ENCODE measurements at regions not wholly inside any gene's neighbourhood (a gene's known extent, or its start where the extent isn't known, plus 50 kb on each side); places are given as distances from the start of the nearest gene placed in this dataset.

- no peaks in the 10 kb centered on the region for H3K4me1 Mint-ChIP-seq (ENCODE audit: low read depth)
- H3K9me3 Mint-ChIP-seq, result no peaks in the 10 kb centered on the region
- no peaks in the 10 kb centered on the region for H3K36me3 Mint-ChIP-seq (ENCODE audit: low read depth)
- DNase-seq (ENCODE audit: low spot score), result no peak
- no peak overlapping the region for H3K4me3 Mint-ChIP-seq
- no peaks in the 10 kb centered on the region for H3K27me3 Mint-ChIP-seq (ENCODE audit: insufficient read depth)
- no peak overlapping the region for H3K27ac Mint-ChIP-seq
- intact Hi-C loops (cut with micrococcal nuclease), result no loop called here
Observed at GRCh38 chr11:127223026-127223425, 222.5 kb upstream of the KIRREL3 start.

GRCh38 chr11:127219704-127220103, 219.1 kb upstream of the KIRREL3 start:
- H3K36me3 Mint-ChIP-seq (ENCODE audit: low read depth), result no peaks in the 10 kb centered on the region
- H3K4me3 Mint-ChIP-seq, result no peak overlapping the region

GRCh38 chr11:127218275-127218608, 217.7 kb upstream of the KIRREL3 start:
- no peak overlapping the region for H3K4me3 Mint-ChIP-seq
- no peaks in the 10 kb centered on the region for H3K36me3 Mint-ChIP-seq (ENCODE audit: low read depth)
- intact Hi-C loops (cut with micrococcal nuclease), result no loop called here
- H3K27me3 Mint-ChIP-seq (ENCODE audit: insufficient read depth), result no peaks in the 10 kb centered on the region
- no peaks in the 10 kb centered on the region for H3K9me3 Mint-ChIP-seq
- no peak overlapping the region for H3K27ac Mint-ChIP-seq
- DNase-seq (ENCODE audit: low spot score), result no peak
- H3K4me1 Mint-ChIP-seq (ENCODE audit: low read depth), result no peaks in the 10 kb centered on the region

More at GRCh38 chr11:127219704-127220103, 219.1 kb upstream of the KIRREL3 start:
- no peak for DNase-seq (ENCODE audit: low spot score)
- intact Hi-C loops (cut with micrococcal nuclease), result no loop called here
- Mint-ChIP-seq H3K27me3 (ENCODE audit: insufficient read depth) (no peaks in the 10 kb centered on the region), H3K9me3 (no peaks in the 10 kb centered on the region), H3K27ac (no peak overlapping the region), H3K4me1 (ENCODE audit: low read depth) (no peaks in the 10 kb centered on the region)

DNA sequence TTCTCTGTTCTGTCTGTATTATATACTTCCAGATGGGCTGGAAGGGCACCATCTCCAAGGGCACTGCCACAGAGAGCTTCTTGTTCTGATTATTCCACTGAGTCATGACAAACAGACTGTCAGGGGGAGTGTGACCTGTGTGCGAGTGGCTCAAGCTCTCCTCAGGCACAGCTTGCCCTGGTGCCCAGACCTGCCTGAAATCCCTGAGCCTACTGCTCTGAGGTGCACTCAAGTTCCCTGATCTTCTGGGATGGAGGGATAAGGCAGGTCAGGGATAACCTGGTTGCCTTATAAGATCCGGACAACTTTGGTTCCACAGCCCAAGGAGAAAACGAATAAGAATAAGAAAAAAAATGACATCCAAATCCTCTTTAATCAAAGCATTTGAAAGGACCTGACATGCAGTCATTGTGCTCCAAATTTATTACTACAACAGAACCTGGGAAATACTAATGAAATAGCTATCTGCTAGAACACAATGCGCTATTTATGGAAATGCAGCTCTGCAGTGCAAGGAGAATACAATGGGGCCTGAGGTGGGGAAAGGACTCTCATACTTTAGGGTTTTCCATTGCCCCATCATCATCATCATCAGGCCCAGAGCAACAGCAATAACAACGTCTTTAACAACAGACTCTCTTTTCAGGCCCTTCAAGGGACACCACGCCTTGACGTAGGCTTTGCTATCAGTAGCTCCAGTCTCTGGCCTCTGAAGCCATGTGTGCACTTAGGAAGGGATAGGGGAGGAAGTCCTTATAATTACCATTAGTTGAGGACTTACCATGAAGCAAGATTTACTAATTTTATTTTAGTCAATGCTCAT, 217.1 kb upstream of the KIRREL3 start:
- Mint-ChIP-seq H3K4me1 (ENCODE audit: low read depth) (no peaks in the 10 kb centered on the region), H3K36me3 (ENCODE audit: low read depth) (no peaks in the 10 kb centered on the region), H3K27me3 (ENCODE audit: insufficient read depth) (no peaks in the 10 kb centered on the region), H3K9me3 (no peaks in the 10 kb centered on the region), H3K27ac (no peak overlapping the region), H3K4me3 (no peak overlapping the region)
- DNase-seq (ENCODE audit: low spot score), result no peak
- intact Hi-C loops (cut with micrococcal nuclease), result no loop called here

- intact Hi-C loops (cut with micrococcal nuclease), result no loop called here
- H3K27me3 Mint-ChIP-seq (ENCODE audit: insufficient read depth), result no peaks in the 10 kb centered on the region
- no peak for DNase-seq (ENCODE audit: low spot score)
- no peak overlapping the region for H3K4me3 Mint-ChIP-seq
- no peaks in the 10 kb centered on the region for H3K4me1 Mint-ChIP-seq (ENCODE audit: low read depth)
- H3K36me3 Mint-ChIP-seq (ENCODE audit: low read depth), result no peaks in the 10 kb centered on the region
- H3K27ac Mint-ChIP-seq, result no peak overlapping the region
- H3K9me3 Mint-ChIP-seq, result no peaks in the 10 kb centered on the region
Observed at GRCh38 chr11:127205688-127206217, 205.2 kb upstream of the KIRREL3 start.

DNA sequence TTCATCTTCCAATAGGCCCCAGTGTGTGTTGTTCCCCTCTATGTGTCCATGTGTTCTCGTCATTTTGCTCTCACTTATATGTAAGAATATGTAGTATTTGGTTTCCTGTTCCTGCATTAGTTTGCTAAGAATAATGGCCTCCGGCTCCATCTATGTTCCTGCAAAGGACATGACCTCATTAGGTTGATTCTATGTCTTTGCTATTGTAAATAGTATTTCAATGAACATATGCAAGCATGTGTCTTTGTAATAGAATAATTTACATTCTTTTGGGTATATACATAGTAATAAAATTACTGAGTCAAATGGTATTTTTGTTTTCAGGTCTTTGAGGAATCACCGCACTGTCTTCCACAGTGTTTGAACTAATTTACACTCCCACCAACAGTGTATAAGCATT, 202.9 kb upstream of the KIRREL3 start:
- DNase-seq (ENCODE audit: low spot score), result no peak
- H3K36me3 Mint-ChIP-seq (ENCODE audit: low read depth), result no peaks in the 10 kb centered on the region
- intact Hi-C loops (cut with micrococcal nuclease), result no loop called here
- no peak overlapping the region for H3K4me3 Mint-ChIP-seq
- H3K27me3 Mint-ChIP-seq (ENCODE audit: insufficient read depth), result no peaks in the 10 kb centered on the region
- H3K4me1 Mint-ChIP-seq (ENCODE audit: low read depth), result no peaks in the 10 kb centered on the region
- H3K9me3 Mint-ChIP-seq, result no peaks in the 10 kb centered on the region
- H3K27ac Mint-ChIP-seq, result no peak overlapping the region

DNA sequence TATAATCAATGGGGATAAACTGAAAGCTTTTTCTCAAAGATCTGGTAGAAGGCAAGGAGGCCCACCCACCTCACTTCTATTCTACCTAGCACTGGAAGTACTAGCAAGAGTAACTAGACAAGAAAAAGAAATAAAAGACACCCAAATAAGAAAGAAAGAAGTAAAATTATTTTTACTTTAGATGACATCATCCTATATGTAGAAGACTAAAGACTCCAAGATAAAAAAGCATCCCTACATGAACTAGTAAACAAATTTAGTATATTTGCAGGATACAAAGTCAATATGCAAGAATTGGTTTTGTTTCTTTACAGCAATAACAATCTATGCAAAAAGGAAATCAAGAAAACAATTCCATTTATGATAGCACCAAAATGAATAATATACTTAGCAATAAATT, 201.5 kb upstream of the KIRREL3 start:
- Mint-ChIP-seq H3K4me3 (no peak overlapping the region), H3K4me1 (ENCODE audit: low read depth) (no peaks in the 10 kb centered on the region), H3K9me3 (no peaks in the 10 kb centered on the region), H3K27me3 (ENCODE audit: insufficient read depth) (no peaks in the 10 kb centered on the region), H3K27ac (no peak overlapping the region), H3K36me3 (ENCODE audit: low read depth) (no peaks in the 10 kb centered on the region)
- intact Hi-C loops (cut with micrococcal nuclease), result no loop called here
- no peak for DNase-seq (ENCODE audit: low spot score)

GRCh38 chr11:127199306-127199801, 198.8 kb upstream of the KIRREL3 start:
- DNase-seq (ENCODE audit: low spot score), result no peak
- H3K27me3 Mint-ChIP-seq (ENCODE audit: insufficient read depth), result no peaks in the 10 kb centered on the region
- no peaks in the 10 kb centered on the region for H3K4me1 Mint-ChIP-seq (ENCODE audit: low read depth)
- no peaks in the 10 kb centered on the region for H3K9me3 Mint-ChIP-seq
- H3K27ac Mint-ChIP-seq, result no peak overlapping the region
- intact Hi-C loops (cut with micrococcal nuclease), result no loop called here
- H3K36me3 Mint-ChIP-seq (ENCODE audit: low read depth), result no peaks in the 10 kb centered on the region
- no peak overlapping the region for H3K4me3 Mint-ChIP-seq

- no peaks in the 10 kb centered on the region for H3K27me3 Mint-ChIP-seq (ENCODE audit: insufficient read depth)
- no peak overlapping the region for H3K27ac Mint-ChIP-seq
- no peak for DNase-seq (ENCODE audit: low spot score)
- no peaks in the 10 kb centered on the region for H3K4me1 Mint-ChIP-seq (ENCODE audit: low read depth)
- no peaks in the 10 kb centered on the region for H3K9me3 Mint-ChIP-seq
- H3K36me3 Mint-ChIP-seq (ENCODE audit: low read depth), result no peaks in the 10 kb centered on the region
- intact Hi-C loops (cut with micrococcal nuclease), result no loop called here
- H3K4me3 Mint-ChIP-seq, result no peak overlapping the region
Observed at GRCh38 chr11:127195501-127196120, 195.0 kb upstream of the KIRREL3 start.

GRCh38 chr11:127194521-127194920, 194.0 kb upstream of the KIRREL3 start:
- DNase-seq (ENCODE audit: low spot score), result no peak
- Mint-ChIP-seq H3K36me3 (ENCODE audit: low read depth) (no peaks in the 10 kb centered on the region), H3K9me3 (no peaks in the 10 kb centered on the region), H3K27me3 (ENCODE audit: insufficient read depth) (no peaks in the 10 kb centered on the region), H3K4me1 (ENCODE audit: low read depth) (no peaks in the 10 kb centered on the region), H3K4me3 (no peak overlapping the region), H3K27ac (no peak overlapping the region)
- intact Hi-C loops (cut with micrococcal nuclease), result no loop called here

GRCh38 chr11:127193950-127194349, 193.4 kb upstream of the KIRREL3 start:
- H3K9me3 Mint-ChIP-seq, result no peaks in the 10 kb centered on the region
- no peak for DNase-seq (ENCODE audit: low spot score)
- H3K4me1 Mint-ChIP-seq (ENCODE audit: low read depth), result no peaks in the 10 kb centered on the region
- no peaks in the 10 kb centered on the region for H3K36me3 Mint-ChIP-seq (ENCODE audit: low read depth)
- H3K4me3 Mint-ChIP-seq, result no peak overlapping the region
- H3K27ac Mint-ChIP-seq, result no peak overlapping the region
- intact Hi-C loops (cut with micrococcal nuclease), result no loop called here
- no peaks in the 10 kb centered on the region for H3K27me3 Mint-ChIP-seq (ENCODE audit: insufficient read depth)

GRCh38 chr11:127191689-127192088, 191.1 kb upstream of the KIRREL3 start:
- no peak for DNase-seq (ENCODE audit: low spot score)
- Mint-ChIP-seq H3K27me3 (ENCODE audit: insufficient read depth) (no peaks in the 10 kb centered on the region), H3K9me3 (no peaks in the 10 kb centered on the region), H3K4me1 (ENCODE audit: low read depth) (no peaks in the 10 kb centered on the region), H3K4me3 (no peak overlapping the region), H3K36me3 (ENCODE audit: low read depth) (no peaks in the 10 kb centered on the region), H3K27ac (no peak overlapping the region)
- intact Hi-C loops (cut with micrococcal nuclease), result no loop called here

DNA sequence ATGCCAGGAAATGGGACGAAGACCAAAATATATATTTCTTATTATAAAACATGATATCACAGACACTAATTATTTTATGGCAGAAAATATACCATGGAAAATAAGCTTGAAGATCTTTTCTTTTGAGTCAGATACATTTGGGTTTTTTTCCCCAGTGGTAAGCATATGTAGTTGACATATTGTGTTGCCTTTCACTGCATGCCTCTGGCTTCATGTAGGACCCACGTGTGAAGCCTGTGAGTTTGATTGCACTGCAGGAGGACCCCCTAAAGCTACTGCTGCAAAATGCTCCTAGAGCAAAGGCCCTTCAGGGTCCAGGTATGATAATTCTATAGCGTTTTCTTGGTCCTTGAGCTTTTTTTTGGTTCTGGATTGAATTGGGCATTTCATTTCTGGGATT, 190.7 kb upstream of the KIRREL3 start:
- H3K36me3 Mint-ChIP-seq (ENCODE audit: low read depth), result no peaks in the 10 kb centered on the region
- H3K27ac Mint-ChIP-seq, result no peak overlapping the region
- H3K27me3 Mint-ChIP-seq (ENCODE audit: insufficient read depth), result no peaks in the 10 kb centered on the region
- H3K4me3 Mint-ChIP-seq, result no peak overlapping the region
- no peaks in the 10 kb centered on the region for H3K9me3 Mint-ChIP-seq
- H3K4me1 Mint-ChIP-seq (ENCODE audit: low read depth), result no peaks in the 10 kb centered on the region
- intact Hi-C loops (cut with micrococcal nuclease), result no loop called here
- DNase-seq (ENCODE audit: low spot score), result no peak

Measured in activated T-helper 1 cell treated with anti-CD3 and anti-CD28 coated beads, Interleukin-12 subunit alpha, Interleukin-12 subunit beta, Interleukin-2, Interleukin-4 antibody, amounts not matched to agents 30 ng/mL and 10 ng/mL and 1 ng/mL, durations not matched to agents 14 hours and 24 hours and 36 hours (primary cell).